Small intestine (tissue), 7 donors: ENCODE measurements at regions not wholly inside any gene's neighbourhood (a gene's known extent, or its start where the extent isn't known, plus 50 kb on each side); places are given as distances from the start of the nearest gene placed in this dataset.

Experiments
- DNase-seq, 2 donors: peaks; one replicate each; pipeline versions ENCODE4 v3.0.0 to v3.0.0-alpha.2; 2013
- FAIRE-seq: peaks from 2 replicates; lab custom pipeline; 2012; peaks lifted over from hg19 to GRCh38; lab: Jason Lieb, UNC
- H3K27ac ChIP-seq, 3 donors: one replicate each; pipeline ENCODE4 v1.5.1; 2013; ENCODE audit warnings: low read length in 2 of 3, mild to moderate bottlenecking in 2 of 3, control low read depth in 1 of 3, inconsistent platforms in 1 of 3, low read depth in 1 of 3, moderate library complexity in 1 of 3
- H3K27me3 ChIP-seq, 3 donors: one replicate each; pipeline ENCODE4 v1.6.1; 2013; ENCODE audit warnings: low read length in 3 of 3, inconsistent platforms in 1 of 3; ENCODE audit not compliant: control insufficient read depth in 3 of 3, insufficient read depth in 3 of 3
- H3K36me3 ChIP-seq, 3 donors: one replicate each; pipeline ENCODE4 v1.6.1; 2013; ENCODE audit warnings: low read length in 3 of 3, inconsistent platforms in 1 of 3, low read depth in 1 of 3, mild to moderate bottlenecking in 1 of 3, moderate library complexity in 1 of 3; ENCODE audit not compliant: control insufficient read depth in 3 of 3, insufficient read depth in 2 of 3
- H3K4me1 ChIP-seq, 3 donors: one replicate each; pipeline ENCODE4 v1.6.1; 2013; ENCODE audit warnings: low read length in 2 of 3, inconsistent platforms in 1 of 3, low read depth in 1 of 3, mild to moderate bottlenecking in 1 of 3, moderate library complexity in 1 of 3; ENCODE audit not compliant: control insufficient read depth in 3 of 3, insufficient read depth in 2 of 3
- H3K4me3 ChIP-seq, 3 donors: one replicate each; pipeline ENCODE4 v1.5.1; 2013; ENCODE audit warnings: low read length in 3 of 3, control low read depth in 1 of 3, inconsistent platforms in 1 of 3, low read depth in 1 of 3, mild to moderate bottlenecking in 1 of 3, moderate library complexity in 1 of 3
- H3K9me3 ChIP-seq, 2 donors: one replicate each; pipeline ENCODE4 v1.6.1; 2013; ENCODE audit warnings: low read depth in 1 of 2, low read length in 1 of 2; ENCODE audit not compliant: control insufficient read depth in 2 of 2, insufficient read depth in 1 of 2
- WGBS, 3 donors: extraction: QIAGEN DNeasy Blood & Tissue Kit; methylation state at CpG; one replicate each; pipeline ENCODE4 v1.1.7; 2013; 5-methylcytosine and 5-hydroxymethylcytosine counted together
- donor health status: healthy with polysubstance abuse.
- donor health status: control.
- donor health status: control.
- donor health status: Bipolar disorder and iron deficiency.
- donor health status: healthy.

DNA sequence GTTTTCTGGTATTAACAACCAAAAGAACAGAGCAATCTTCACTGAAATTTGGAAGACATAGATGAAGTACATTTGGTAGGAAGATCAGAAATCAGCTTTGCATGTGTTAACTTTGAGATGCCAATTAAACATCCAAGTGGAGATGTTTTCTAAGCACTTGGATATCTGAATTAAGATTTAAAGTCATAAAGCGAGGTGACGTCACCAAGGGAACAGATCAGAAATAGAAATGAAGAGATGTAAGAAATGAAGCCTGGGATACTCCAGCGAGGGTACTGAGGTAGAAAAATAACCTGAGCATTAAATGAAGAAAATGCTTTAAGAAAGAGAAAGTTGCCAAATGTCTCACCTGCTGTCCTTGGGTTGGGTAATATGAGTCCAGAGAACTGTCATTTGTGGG lies 1223.3 kb downstream of the MAT2B start:
- Histone ChIP-seq H3K27me3 (no peaks in the 10 kb centered on the region), H3K4me1 (no peaks in the 10 kb centered on the region), H3K4me3 (no peak overlapping the region), H3K9me3 (no peaks in the 10 kb centered on the region), H3K27ac (no peak overlapping the region), H3K36me3 (no peaks in the 10 kb centered on the region)
- 85 to 91% (median 90%) methylated on average over 3 of the region's 3 CpGs for WGBS, 3 donors
- FAIRE-seq (no peak), DNase-seq (no peak)

DNA sequence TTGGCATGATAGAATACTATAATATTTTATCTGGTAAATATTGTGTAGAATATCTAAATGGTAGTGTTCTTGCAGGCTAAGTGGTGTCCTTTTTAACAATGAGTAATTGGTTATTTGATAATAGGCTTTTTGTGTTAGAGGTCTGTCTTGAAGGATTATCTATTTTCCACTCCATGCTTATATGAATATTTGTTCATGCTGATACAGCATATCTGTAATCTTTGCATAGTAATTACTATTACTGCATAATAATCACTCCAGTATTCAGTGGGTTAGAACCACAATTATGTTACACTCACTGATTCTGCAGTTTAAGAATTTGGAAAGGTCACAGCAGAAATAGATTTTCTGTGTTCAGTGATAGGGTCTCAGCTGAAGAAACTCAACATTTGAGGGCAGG lies 1229.9 kb downstream of the MAT2B start:
- Histone ChIP-seq H3K4me3 (no peak overlapping the region), H3K27ac (no peak overlapping the region), H3K36me3 (no peaks in the 10 kb centered on the region), H3K9me3 (no peaks in the 10 kb centered on the region), H3K4me1 (no peaks in the 10 kb centered on the region), H3K27me3 (no peaks in the 10 kb centered on the region)
- DNase-seq (no peak), FAIRE-seq (no peak)

DNA sequence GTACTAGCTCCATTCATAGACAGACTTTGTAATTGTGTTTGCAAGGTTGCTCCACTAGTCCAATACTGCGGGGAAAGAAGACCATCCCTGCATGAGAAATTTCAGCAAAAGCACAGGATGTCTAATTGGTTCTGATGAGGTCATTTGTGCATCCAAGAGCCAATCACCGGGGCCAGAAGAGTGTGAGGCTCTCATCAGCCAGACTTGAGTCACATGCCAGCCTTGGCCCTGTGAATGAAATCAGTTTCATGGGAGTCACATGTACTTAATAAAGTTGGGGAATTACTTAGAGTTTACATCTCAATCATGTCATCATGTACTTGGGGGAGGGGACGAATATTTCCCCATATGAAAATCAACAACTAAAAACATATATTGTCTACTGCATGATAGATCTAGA lies 1236.0 kb downstream of the MAT2B start:
- no peaks in the 10 kb centered on the region for H3K27me3 ChIP-seq
- no peak for FAIRE-seq
- 79 to 86% (median 81%) methylated on average over 3 of the region's 3 CpGs for WGBS, 3 donors
- no peak overlapping the region for H3K4me3 ChIP-seq
- DNase-seq, result no peak
- no peak overlapping the region for H3K27ac ChIP-seq
- no peaks in the 10 kb centered on the region for H3K4me1 ChIP-seq
- no peaks in the 10 kb centered on the region for H3K36me3 ChIP-seq
- no peaks in the 10 kb centered on the region for H3K9me3 ChIP-seq

DNA sequence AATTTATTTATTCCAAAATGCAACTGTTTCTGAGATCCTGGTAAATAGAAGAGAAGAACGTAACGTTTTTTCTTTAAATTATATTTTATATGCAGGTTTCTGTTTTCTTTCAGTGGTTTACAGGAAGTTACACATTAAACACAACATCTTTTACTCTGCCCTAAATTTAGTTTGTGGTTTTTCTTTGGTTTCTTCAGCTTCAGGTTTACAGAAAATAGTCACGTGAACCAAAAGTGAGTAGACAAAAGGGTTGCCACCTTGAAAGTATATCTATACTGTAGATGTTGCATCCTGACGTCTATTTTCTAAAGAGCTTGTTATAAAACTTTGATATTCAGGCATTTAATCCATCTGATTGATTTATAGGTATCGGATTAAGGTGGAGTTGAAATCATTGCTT lies 1236.6 kb downstream of the MAT2B start:
- WGBS, 3 donors, result 50 to 63% (median 52%) methylated on average over 5 of the region's 5 CpGs
- no peak for FAIRE-seq
- no peak overlapping the region for H3K4me3 ChIP-seq

DNA sequence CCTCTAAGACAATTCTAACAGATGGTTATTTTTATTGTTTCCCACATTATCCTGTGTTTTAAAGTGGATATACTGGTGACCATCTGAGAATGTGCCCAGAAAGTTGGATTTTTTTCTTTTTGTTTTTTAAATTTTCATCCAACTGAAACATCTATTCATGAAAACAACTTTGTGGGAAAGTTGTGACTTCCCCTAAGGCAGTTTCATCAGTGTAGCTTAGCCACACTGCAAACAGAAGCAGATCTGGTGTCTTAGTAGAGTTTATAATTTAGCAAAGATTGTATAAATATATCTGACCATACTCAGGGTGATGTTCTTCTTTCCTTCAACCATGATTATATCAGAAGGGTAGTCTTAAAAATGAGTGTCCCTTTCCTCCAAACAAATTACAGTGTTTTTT lies 1241.3 kb downstream of the MAT2B start:
- no peaks in the 10 kb centered on the region for H3K4me1 ChIP-seq
- H3K36me3 ChIP-seq, result no peaks in the 10 kb centered on the region
- H3K27ac ChIP-seq, result no peak overlapping the region
- H3K4me3 ChIP-seq, result no peak overlapping the region
- no peaks in the 10 kb centered on the region for H3K9me3 ChIP-seq
- no peak for FAIRE-seq
- H3K27me3 ChIP-seq, result no peaks in the 10 kb centered on the region
- no peak for DNase-seq

More for the DNA sequence above, 1236.6 kb downstream of the MAT2B start:
- Histone ChIP-seq H3K4me1 (no peaks in the 10 kb centered on the region), H3K9me3 (no peaks in the 10 kb centered on the region), H3K36me3 (no peaks in the 10 kb centered on the region), H3K27ac (no peak overlapping the region), H3K27me3 (no peaks in the 10 kb centered on the region)
- DNase-seq, result no peak

DNA sequence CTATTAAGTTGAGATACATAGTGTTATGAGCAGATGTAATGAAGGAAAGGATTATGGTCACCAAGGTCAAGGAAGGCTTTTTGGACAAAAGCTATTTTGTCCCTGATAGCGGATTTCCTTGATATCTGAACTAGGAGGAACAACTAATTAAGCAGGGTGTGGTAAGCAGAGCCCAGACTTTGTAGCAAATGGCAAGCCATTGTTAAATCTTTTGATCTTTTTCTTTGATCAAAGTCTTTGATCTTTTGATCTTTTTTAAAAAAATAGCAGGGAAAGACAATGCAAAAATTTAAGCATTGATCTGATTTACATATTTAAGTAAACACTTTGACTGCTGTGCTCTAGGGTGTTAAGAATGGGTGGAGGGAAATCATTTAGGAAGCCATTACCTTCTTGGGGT lies 1242.0 kb downstream of the MAT2B start:
- 10 to 64% (median 11%) methylated on average over 1 of the region's 1 CpG for WGBS, 3 donors
- FAIRE-seq, result no peak
- DNase-seq, result no peak
- Histone ChIP-seq H3K36me3 (no peaks in the 10 kb centered on the region), H3K27me3 (no peaks in the 10 kb centered on the region), H3K4me1 (no peaks in the 10 kb centered on the region), H3K27ac (no peak overlapping the region), H3K9me3 (no peaks in the 10 kb centered on the region), H3K4me3 (no peak overlapping the region)

DNA sequence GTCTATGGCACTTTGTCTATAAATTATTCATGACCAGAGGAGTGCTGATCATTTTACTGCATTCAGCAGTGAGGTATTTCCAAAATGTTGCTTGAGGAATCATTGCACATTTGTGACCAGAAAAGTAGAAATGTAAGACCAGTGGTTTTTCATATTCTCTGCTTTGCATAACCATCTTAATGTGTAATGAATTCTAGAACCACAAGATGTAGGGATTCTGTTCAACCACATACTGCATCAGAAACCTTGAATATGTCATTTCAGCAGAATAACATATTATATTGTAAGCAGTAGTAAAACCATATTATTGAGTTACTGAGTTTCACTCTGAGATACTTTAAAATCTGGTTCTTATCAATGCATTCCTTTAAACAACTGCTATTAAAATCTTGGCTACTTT lies 1243.4 kb downstream of the MAT2B start:
- H3K4me1 ChIP-seq, result no peaks in the 10 kb centered on the region
- H3K27ac ChIP-seq, result no peak overlapping the region
- DNase-seq, result no peak
- H3K36me3 ChIP-seq, result no peaks in the 10 kb centered on the region
- no peak overlapping the region for H3K4me3 ChIP-seq
- FAIRE-seq, result no peak
- H3K27me3 ChIP-seq, result no peaks in the 10 kb centered on the region
- H3K9me3 ChIP-seq, result no peaks in the 10 kb centered on the region

DNA sequence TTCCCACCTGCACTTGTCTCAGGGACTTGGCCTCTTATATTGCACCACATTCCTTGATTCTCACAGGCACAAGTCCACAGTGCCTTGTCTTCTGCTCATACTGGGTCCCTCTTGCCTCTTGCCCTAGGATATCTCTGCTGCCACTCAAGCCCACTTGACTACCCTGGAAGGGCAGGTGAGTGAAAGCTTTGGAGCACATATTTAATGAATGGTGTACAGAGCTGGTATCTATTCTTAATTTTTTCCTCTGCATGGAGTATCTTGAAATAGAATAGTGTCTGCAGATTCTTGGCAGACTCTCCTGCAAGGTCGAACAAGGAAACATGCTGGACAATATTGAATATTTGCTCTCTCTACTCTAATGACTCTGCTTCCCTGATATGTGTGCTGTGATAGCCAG lies 1248.0 kb downstream of the MAT2B start:
- WGBS, 3 donors, result 12 to 36% (median 25%) methylated on average over 1 of the region's 1 CpG
- Histone ChIP-seq H3K4me3 (no peak overlapping the region), H3K36me3 (no peaks in the 10 kb centered on the region), H3K27ac (no peak overlapping the region), H3K9me3 (no peaks in the 10 kb centered on the region), H3K4me1 (no peaks in the 10 kb centered on the region), H3K27me3 (no peaks in the 10 kb centered on the region)
- FAIRE-seq (no peak), DNase-seq (no peak)

DNA sequence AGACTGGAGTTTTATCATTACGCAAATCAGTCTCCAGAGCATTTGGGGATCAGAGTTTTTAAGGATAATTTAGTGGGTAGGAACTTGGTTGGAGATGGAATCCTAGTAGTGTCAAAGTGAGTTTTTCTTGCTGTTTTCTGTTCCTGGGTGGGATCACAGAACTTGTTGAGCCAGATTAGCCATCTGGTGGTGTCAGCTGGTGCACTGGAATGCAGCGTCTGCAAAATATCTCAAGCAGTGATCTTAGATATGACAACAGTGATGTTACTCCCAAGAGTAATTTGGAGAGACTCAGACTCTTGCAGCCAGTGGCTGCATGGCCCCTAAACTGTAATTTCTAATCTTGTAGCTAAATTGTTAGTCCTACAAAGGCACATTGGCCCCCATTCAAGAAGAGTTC lies 1257.8 kb downstream of the MAT2B start:
- Histone ChIP-seq H3K27me3 (no peaks in the 10 kb centered on the region), H3K36me3 (no peaks in the 10 kb centered on the region), H3K27ac (no peak overlapping the region), H3K4me1 (no peaks in the 10 kb centered on the region), H3K4me3 (no peak overlapping the region), H3K9me3 (peaks cover 0 to 2% of the 10 kb centered on the region in 2 donors)
- FAIRE-seq (no peak), DNase-seq (no peak)
- WGBS, 3 donors, result 67 to 86% (median 76%) methylated on average over 2 of the region's 2 CpGs
